HG03095 (cell line): ENCODE measurements at regions not wholly inside any gene's neighbourhood (a gene's known extent, or its start where the extent isn't known, plus 50 kb on each side); places are given as distances from the start of the nearest gene placed in this dataset.
"Not testable (repeated sequence)": the region's sequence is repeated elsewhere in the genome, so short reads cannot be mapped to it uniquely, and the experiment has no call there.

Experiments used
- ATAC-seq: cut with Tn5 transposase; IDR thresholded peaks from one replicate; pipeline ENCODE4 v1.9.1; 2021; ENCODE audit warnings: moderate library complexity; ENCODE audit not compliant: unreplicated experiment

DNA sequence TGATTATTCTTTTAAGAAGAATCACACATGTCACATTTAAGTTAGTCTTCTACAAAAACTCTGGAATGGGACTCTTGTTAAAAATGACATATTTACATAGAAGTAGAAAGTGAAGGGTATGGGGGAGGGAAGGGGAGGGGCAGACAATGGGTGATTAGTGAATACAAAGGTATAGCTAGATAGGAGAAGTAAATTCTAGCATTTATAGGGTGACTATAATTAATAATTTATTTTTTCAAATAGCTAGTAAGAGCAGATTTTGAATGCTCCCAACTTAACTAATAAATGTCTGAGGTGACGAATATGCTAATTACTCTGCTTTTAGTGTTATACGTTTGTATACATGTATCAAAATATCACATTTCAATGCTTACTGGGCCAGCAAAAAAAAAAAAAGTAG lies 59.4 kb downstream of the BLTP3B start:
- no peak for ATAC-seq

GRCh38 chr12:100078777-100079176 lies 63.9 kb downstream of the BLTP3B start:
- ATAC-seq = not testable (repeated sequence)

- ATAC-seq = no peak
Observed at GRCh38 chr12:100077367-100077766, 65.3 kb downstream of the BLTP3B start.

DNA sequence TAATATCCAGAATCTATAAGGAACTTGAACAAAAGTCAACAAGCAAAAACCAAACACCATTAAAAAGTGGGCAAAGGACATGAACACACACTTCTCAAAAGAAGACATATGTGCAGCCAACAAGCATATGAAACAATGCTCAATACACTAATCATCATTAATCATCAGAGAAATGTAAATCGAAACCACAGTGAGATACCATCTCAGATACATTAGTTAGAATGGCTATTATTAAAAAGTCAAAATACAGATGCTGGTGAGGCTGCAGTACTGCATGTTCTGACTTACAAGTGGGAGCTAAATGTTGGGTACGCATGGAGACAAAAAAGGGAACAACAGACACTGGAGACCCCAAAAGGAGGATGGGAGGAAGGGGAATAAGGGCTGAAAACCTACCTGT lies 67.1 kb downstream of the BLTP3B start:
- no peak for ATAC-seq

DNA sequence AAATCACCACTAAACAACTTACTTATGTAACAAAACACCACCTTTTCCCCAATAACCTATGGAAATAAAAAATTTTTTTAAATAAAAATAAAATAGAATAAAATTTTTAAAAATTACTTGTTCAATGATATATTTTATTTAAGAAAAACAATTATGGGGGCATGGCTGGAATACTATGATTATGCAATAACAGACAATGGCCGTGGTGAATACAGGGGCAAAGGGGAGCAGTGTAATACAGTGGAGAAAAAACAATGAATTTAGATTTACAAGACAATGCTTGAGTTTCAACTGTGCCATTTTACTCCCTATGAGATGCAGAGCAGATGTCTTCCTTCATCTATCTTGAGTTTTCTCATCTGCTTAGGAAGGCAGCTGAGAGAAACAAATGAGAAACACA lies 72.9 kb downstream of the BLTP3B start:
- ATAC-seq = no peak

DNA sequence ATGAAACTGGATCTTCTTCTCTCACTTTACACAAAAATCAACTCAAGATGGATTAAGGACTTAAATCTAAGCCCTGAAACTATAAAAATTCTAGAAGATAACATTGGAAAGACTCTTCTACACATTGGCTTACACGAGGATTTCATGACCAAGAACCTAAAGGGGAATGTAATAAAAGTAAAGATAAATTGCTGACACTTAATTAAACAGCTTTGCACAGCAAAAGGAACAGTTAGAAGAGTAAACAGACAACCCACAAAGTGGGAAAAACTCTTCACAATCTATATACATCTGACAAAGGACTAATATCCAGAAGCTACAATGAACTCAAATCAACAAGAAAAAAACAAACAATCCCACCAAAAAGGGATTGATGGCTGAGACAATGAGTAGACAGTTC lies 74.4 kb downstream of the BLTP3B start:
- no peak for ATAC-seq

DNA sequence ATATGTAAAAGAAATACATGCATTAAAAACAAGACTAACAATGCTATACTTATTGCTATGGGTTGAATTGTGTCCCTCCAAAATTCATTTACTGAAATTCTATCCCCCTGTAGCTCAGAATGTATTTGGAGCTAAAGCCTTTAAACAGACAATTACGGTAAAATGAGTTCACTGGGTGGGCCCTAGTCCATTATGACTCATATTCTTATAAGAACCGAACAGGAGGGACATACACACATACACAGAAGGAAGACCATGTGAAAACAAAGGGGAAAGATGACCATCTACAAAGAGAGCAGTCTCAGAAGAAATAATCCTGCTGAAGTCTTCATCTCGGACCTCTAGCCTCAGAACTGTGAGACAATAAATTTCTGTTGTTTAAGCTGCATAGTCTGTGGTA lies 77.1 kb upstream of the ANKS1B start:
- ATAC-seq = no peak

DNA sequence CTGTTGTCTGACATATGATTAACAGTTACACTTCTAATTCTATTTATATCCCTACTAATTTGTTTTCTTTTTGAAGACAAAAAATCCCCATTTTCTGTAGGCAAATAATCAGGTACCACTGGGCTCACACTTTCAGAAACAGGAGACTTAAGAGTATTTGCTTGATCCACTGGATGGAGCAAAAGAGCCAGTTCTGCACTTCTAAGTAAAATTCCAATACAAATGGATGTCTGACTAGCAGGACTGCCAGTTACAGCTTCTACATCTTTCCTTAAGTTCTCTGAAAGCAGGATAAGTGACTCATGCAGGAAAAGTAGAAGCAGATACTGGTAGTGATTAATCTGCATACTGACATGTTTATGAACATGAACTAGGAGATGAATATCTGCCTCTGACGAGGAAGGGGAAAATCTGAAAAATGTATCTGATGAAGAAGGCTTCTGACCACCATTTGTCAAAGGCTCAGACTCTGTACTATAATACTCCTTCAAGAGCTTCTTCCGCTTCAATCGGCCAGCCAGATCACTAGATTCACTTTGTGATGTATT lies 73.8 kb upstream of the ANKS1B start:
- peak; percentile 55 for ATAC-seq

DNA sequence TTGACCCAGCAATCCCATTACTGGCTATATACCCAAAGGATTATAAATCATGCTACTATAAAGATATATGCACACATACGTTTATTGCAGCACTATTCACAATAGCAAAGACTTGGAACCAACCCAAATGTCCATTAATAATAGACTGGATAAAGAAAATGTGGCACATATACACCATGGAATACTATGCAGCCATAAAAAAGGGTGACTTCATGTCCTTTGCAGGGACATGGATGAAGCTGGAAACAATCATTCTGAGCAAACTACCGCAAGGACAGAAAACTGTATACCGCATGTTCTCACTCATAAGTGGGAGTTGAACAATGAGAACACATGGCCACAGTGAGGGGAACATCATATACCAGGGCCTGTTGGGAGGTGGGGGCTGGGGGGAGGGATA lies 61.5 kb upstream of the ANKS1B start:
- ATAC-seq = not testable (repeated sequence)

GRCh38 chr12:100044266-100044665 lies 59.5 kb upstream of the ANKS1B start:
- no peak for ATAC-seq

DNA sequence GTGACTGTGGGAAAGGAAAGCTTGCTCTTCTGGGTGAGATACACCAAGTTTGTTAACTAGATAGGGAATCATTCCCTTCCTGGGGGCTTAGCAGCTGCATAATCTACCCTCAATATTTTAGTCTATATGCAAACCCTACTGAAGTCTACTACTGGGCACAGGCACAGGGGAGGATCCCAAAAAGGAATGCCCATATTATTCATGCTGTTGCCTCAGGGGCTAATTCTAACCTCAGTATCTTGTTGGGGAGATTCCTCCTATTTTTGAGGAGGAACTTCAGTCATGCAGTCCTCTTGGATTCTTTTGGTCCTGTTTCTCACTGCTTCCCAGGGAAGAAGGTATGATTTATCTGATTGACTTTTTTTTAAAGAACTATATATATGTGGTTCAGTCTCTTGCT lies 58.9 kb upstream of the ANKS1B start:
- ATAC-seq = no peak
